ENCODE measurements at regions not wholly inside any gene's neighbourhood (a gene's known extent, or its start where the extent isn't known, plus 50 kb on each side); places are given as distances from the start of the nearest gene placed in this dataset.

DNA sequence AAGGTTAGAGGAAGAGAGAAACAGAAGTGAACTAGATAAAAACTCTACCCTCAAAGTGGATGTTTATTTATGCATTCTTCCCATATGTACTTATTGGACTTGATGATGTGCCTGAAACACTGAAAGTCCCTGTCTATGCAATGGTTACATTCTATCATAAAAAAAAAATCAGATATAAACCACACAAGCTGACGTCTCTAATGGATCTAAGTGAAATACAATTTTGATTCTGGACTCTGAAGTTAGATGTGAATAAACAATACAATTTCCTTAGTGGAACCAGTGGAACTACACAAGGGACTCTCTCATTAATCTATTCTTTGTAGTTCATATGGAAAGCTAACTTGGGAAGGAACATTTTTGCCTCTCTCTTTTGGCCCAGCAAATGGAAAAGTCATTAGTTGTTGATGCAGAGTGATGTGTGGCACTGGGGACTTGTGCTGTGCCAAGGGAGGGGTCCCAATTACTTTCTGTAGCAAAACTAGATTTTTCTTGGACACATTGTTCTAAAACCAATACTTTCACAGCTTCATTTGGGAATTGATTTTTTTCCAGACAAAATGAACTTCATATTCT lies 376.8 kb downstream of the TRIB2 start:
- TF ChIP-seq, protein P1, sequence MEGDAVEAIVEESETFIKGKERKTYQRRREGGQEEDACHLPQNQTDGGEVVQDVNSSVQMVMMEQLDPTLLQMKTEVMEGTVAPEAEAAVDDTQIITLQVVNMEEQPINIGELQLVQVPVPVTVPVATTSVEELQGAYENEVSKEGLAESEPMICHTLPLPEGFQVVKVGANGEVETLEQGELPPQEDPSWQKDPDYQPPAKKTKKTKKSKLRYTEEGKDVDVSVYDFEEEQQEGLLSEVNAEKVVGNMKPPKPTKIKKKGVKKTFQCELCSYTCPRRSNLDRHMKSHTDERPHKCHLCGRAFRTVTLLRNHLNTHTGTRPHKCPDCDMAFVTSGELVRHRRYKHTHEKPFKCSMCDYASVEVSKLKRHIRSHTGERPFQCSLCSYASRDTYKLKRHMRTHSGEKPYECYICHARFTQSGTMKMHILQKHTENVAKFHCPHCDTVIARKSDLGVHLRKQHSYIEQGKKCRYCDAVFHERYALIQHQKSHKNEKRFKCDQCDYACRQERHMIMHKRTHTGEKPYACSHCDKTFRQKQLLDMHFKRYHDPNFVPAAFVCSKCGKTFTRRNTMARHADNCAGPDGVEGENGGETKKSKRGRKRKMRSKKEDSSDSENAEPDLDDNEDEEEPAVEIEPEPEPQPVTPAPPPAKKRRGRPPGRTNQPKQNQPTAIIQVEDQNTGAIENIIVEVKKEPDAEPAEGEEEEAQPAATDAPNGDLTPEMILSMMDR (IDR thresholded peaks at IDR 0.05; ENCODE audit: borderline replicate concordance, extremely low read depth, low read length, poor library complexity, severe bottlenecking): no peak
- no peak for TF ChIP-seq EZH2 (IDR thresholded peaks at IDR 0.05; ENCODE audit: borderline replicate concordance, low read depth, low read length, severe bottlenecking)
